Pancreas (tissue), 10 donors: ENCODE measurements at regions not wholly inside any gene's neighbourhood (a gene's known extent, or its start where the extent isn't known, plus 50 kb on each side); places are given as distances from the start of the nearest gene placed in this dataset.
A peak's percentile ranks its signal among the peaks of the same experiment; 100 is the strongest.

Source experiments
- ATAC-seq, 4 donors: fragments of 200-7000 bp; cut with Tn5 transposase; one replicate each; pipeline versions ENCODE4 v1.8.0 to v1.9.1; 2020; ENCODE audit warnings: mild to moderate bottlenecking in 4 of 4, moderate library complexity in 4 of 4
- DNase-seq, 6 donors: peaks; one replicate each; pipeline ENCODE4 v3.0.0-alpha.2; 2020
- FAIRE-seq: peaks from 2 replicates; lab custom pipeline; 2012; peaks lifted over from hg19 to GRCh38; lab: Jason Lieb, UNC
- H3K27ac ChIP-seq, 4 donors: fragments of 200-600 bp; sonication (generic); 1 replicate in 3 of 4; 2 replicates in 1 of 4; pipeline versions ENCODE4 v1.5.0 to v1.8.0; 2020
- H3K27me3 ChIP-seq, 4 donors: fragments of 200-600 bp; one replicate each; pipeline ENCODE4 v1.8.0; 2021
- H3K36me3 ChIP-seq, 3 donors: fragments of 200-600 bp; sonication (generic) in 1 of 3; one replicate each; pipeline versions ENCODE4 v1.5.0 to v1.8.0; 2020 to 2021
- H3K4me1 ChIP-seq, 3 donors: fragments of 200-600 bp; one replicate each; pipeline ENCODE4 v1.8.0; 2021
- H3K4me3 ChIP-seq, 4 donors: fragments of 200-600 bp; sonication (generic) in 2 of 4; one replicate each; pipeline versions ENCODE4 v1.5.0 to v1.8.0; 2020 to 2021
- H3K9me3 ChIP-seq, 4 donors: fragments of 200-600 bp; one replicate each; pipeline ENCODE4 v1.8.0; 2021
- CTCF ChIP-seq, 4 donors: fragments of 200-600 bp; sonication (generic) in 3 of 4; IDR thresholded peaks; one replicate each; pipeline versions ENCODE4 v1.5.0 to v1.8.0; 2021; ENCODE audit warnings: antibody characterized with exemption in 4 of 4
- WGBS, 2 donors: extraction: QIAGEN DNeasy Blood & Tissue Kit; methylation state at CpG; one replicate each; pipeline ENCODE4 v1.1.7; 2013; 5-methylcytosine and 5-hydroxymethylcytosine counted together
- intact Hi-C, 3 donors: fragments of 100-400 bp; cut with DNase I; formaldehyde crosslinking; loops; one replicate each; pipeline versions ENCODE4 v1.11.1 to v1.14.2; 2022
- donor health status: healthy with polysubstance abuse.
- donor health status: DM: no; HTN: no; CAD: no; lungs with moderate emphysema.
- donor health status: DM: no; HTN: no; CAD: no.
- donor health status: control.
- donor health status: control.
- donor health status: Bipolar disorder and iron deficiency.
- donor health status: DM: yes; HTN: yes; CAD: no.
- donor health status: DM: no; HTN: no; CAD: no.
- donor health status: DM: no; HTN: no; CAD: no.
- donor health status: DM: yes; HTN: yes; CAD: no.

- Histone ChIP-seq H3K4me3 (no peak overlapping the region), H3K27ac (no peak overlapping the region), H3K27me3 (no peaks in the 10 kb centered on the region), H3K36me3 (no peaks in the 10 kb centered on the region), H3K4me1 (no peaks in the 10 kb centered on the region), H3K9me3 (no peaks in the 10 kb centered on the region)
- DNase-seq, result no peak
- intact Hi-C loops, result no loop called here
- TF ChIP-seq CTCF (IDR thresholded peaks at IDR 0.05), result no peak
- 78 to 84% methylated on average over 1 of the region's 1 CpG for WGBS, 2 donors
- no peak for ATAC-seq
- FAIRE-seq, result no peak
These were observed 258.2 kb upstream of the FN1 start for GRCh38 chr2:215693999-215694580.

GRCh38 chr2:215693193-215693998 lies 257.5 kb upstream of the FN1 start:
- no peak for DNase-seq
- Histone ChIP-seq H3K36me3 (no peaks in the 10 kb centered on the region), H3K9me3 (no peaks in the 10 kb centered on the region), H3K27me3 (no peaks in the 10 kb centered on the region), H3K4me3 (no peak overlapping the region), H3K4me1 (no peaks in the 10 kb centered on the region), H3K27ac (no peak overlapping the region)
- FAIRE-seq, result peak; percentile 32
- TF ChIP-seq CTCF (IDR thresholded peaks at IDR 0.05), result no peak
- WGBS, 2 donors, result 50 to 61% methylated on average over 3 of the region's 3 CpGs
- peak in 3 of 4 donors; percentile 31 to 69 (median 43) for ATAC-seq
- intact Hi-C loops, result no loop called here

- H3K9me3 ChIP-seq, result no peaks in the 10 kb centered on the region
- 70 to 80% methylated on average over 1 of the region's 1 CpG for WGBS, 2 donors
- ATAC-seq (no peak), FAIRE-seq (no peak), DNase-seq (no peak)
- no peak overlapping the region for H3K27ac ChIP-seq
- H3K36me3 ChIP-seq, result no peaks in the 10 kb centered on the region
- H3K27me3 ChIP-seq, result no peaks in the 10 kb centered on the region
- intact Hi-C loops, result no loop called here
- H3K4me3 ChIP-seq, result no peak overlapping the region
- TF ChIP-seq CTCF (IDR thresholded peaks at IDR 0.05), result no peak
- no peaks in the 10 kb centered on the region for H3K4me1 ChIP-seq
These were observed 256.7 kb upstream of the FN1 start for GRCh38 chr2:215692387-215693079.

- ATAC-seq, result no peak
- Histone ChIP-seq H3K27ac (no peak overlapping the region), H3K36me3 (no peaks in the 10 kb centered on the region), H3K27me3 (no peaks in the 10 kb centered on the region), H3K4me3 (no peak overlapping the region), H3K4me1 (no peaks in the 10 kb centered on the region), H3K9me3 (no peaks in the 10 kb centered on the region)
- intact Hi-C loops, result no loop called here
- FAIRE-seq, result no peak
- no peak for DNase-seq
- no peak for TF ChIP-seq CTCF (IDR thresholded peaks at IDR 0.05)
These were observed 255.5 kb upstream of the FN1 start for GRCh38 chr2:215691346-215691745.
